Keratinocyte (primary cell): ENCODE measurements at regions not wholly inside any gene's neighbourhood (a gene's known extent, or its start where the extent isn't known, plus 50 kb on each side); places are given as distances from the start of the nearest gene placed in this dataset.

Experiments used
- DNase-seq: peaks from one replicate; pipeline ENCODE4 v3.0.0-alpha.2; 2011; ENCODE audit warnings: low read depth, missing footprints, low spot score
- FAIRE-seq: peaks from 2 replicates; lab custom pipeline; 2011; peaks lifted over from hg19 to GRCh38; lab: Jason Lieb, UNC
- H2AFZ ChIP-seq: 2 replicates; pipeline ENCODE4 v1.6.0; 2012; ENCODE audit warnings: low read length, control low read depth, inconsistent platforms; ENCODE audit not compliant: control insufficient read depth
- H3K27ac ChIP-seq: 2 replicates; pipeline ENCODE4 v1.5.1; 2011; ENCODE audit warnings: low read length; ENCODE audit not compliant: control insufficient read depth, insufficient read depth
- H3K27me3 ChIP-seq: 3 replicates; pipeline ENCODE4 v1.6.0; 2011; ENCODE audit warnings: low read length; ENCODE audit not compliant: control insufficient read depth, insufficient read depth; ENCODE audit errors: extremely low read depth
- H3K36me3 ChIP-seq, 2 experiments: 2 replicates in 1 of 2; 3 replicates in 1 of 2; pipeline ENCODE4 v1.5.1; 2011; ENCODE audit warnings: low read length in 2 of 2, mild to moderate bottlenecking in 1 of 2; ENCODE audit not compliant: control insufficient read depth in 2 of 2, insufficient read depth in 2 of 2; ENCODE audit errors: extremely low read depth in 1 of 2
- H3K4me1 ChIP-seq: 3 replicates; pipeline ENCODE4 v1.5.1; 2011; ENCODE audit warnings: low read length; ENCODE audit not compliant: control insufficient read depth, insufficient read depth; ENCODE audit errors: extremely low read depth
- H3K4me2 ChIP-seq: 3 replicates; pipeline ENCODE4 v1.6.0; 2011; ENCODE audit warnings: low read depth, low read length; ENCODE audit not compliant: control insufficient read depth, insufficient read depth; ENCODE audit errors: extremely low read depth
- H3K4me3 ChIP-seq, 3 experiments: fragments of 200-600 bp in 1 of 3; sonication (generic) in 1 of 3; 2 replicates in 2 of 3; 3 replicates in 1 of 3; pipeline ENCODE4 v1.5.1; 2011 to 2016; ENCODE audit warnings: low read length in 3 of 3, mild to moderate bottlenecking in 3 of 3, control low read depth in 2 of 3, inconsistent platforms in 1 of 3, low read depth in 1 of 3, mixed read lengths in 1 of 3, mixed run types in 1 of 3, moderate library complexity in 1 of 3; ENCODE audit not compliant: control insufficient read depth in 2 of 3, insufficient read depth in 2 of 3; ENCODE audit errors: extremely low read depth in 1 of 3
- H3K79me2 ChIP-seq: 2 replicates; pipeline ENCODE4 v1.6.0; 2012; ENCODE audit warnings: low read length; ENCODE audit not compliant: control insufficient read depth, insufficient read depth
- H3K9ac ChIP-seq: 3 replicates; pipeline ENCODE4 v1.6.0; 2011; ENCODE audit warnings: low read length; ENCODE audit not compliant: control insufficient read depth, insufficient read depth; ENCODE audit errors: extremely low read depth
- H3K9me1 ChIP-seq: 3 replicates; pipeline ENCODE4 v1.6.0; 2011; ENCODE audit warnings: low read length; ENCODE audit not compliant: control insufficient read depth, insufficient read depth; ENCODE audit errors: extremely low read depth
- H3K9me3 ChIP-seq: 2 replicates; pipeline ENCODE4 v1.5.1; 2012; ENCODE audit warnings: low read depth, low read length; ENCODE audit not compliant: control insufficient read depth
- H4K20me1 ChIP-seq: 3 replicates; pipeline ENCODE4 v1.6.0; 2011; ENCODE audit warnings: low read length; ENCODE audit not compliant: control insufficient read depth, insufficient read depth; ENCODE audit errors: extremely low read depth
- EZH2 ChIP-seq: IDR thresholded peaks from one replicate; pipeline ENCODE4 v1.6.1; 2012; ENCODE audit warnings: inconsistent platforms, mild to moderate bottlenecking, low read length, moderate library complexity
- dilution Hi-C: fragments of 300-500 bp; cut with MboI; formaldehyde crosslinking; loops from one replicate; pipeline ENCODE4 v1.7.0; 2020; ENCODE audit warnings: low sequenced_read_pairs; ENCODE audit not compliant: extremely low pct_ligation_motif_present
- TF ChIP-seq, protein P1 (sequence below), 3 experiments: IDR thresholded peaks in 1 of 3; conservative IDR thresholded peaks in 1 of 3; optimal IDR thresholded peaks in 1 of 3; 2 replicates in 2 of 3; 3 replicates in 1 of 3; pipeline versions ENCODE3 to v1.5.1; 2011; ENCODE audit warnings: low read length in 3 of 3, mild to moderate bottlenecking in 3 of 3, moderate library complexity in 2 of 3, control low read depth in 1 of 3, inconsistent platforms in 1 of 3; ENCODE audit not compliant: insufficient read depth in 2 of 3; ENCODE audit errors: extremely low read depth in 1 of 3

DNA sequence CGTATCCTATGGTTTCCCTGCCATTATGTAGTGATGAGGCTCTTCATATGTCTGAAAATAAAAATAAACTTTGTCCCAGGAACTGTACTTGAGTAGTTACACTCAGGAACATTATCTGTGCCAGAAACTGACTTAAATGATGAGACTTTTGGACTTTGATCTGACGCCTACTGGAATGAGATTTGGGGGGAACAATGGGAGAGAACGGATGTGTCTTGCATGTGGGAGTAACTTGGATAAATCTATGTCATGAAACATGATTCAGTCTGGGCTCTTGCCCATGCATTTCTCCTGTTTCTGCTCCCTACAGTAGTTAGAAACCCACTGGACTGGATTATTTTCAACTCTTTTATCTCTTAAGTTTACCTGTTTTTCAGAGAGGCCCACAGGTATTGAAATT is 2351.4 kb downstream of the PCDH7 start:
- Histone ChIP-seq H3K4me2 (no peak overlapping the region), H3K9me1 (no peaks in the 10 kb centered on the region), H2AFZ (no peak overlapping the region), H3K36me3 (no peaks in the 10 kb centered on the region), H3K79me2 (no peaks in the 10 kb centered on the region), H3K27ac (no peak overlapping the region), H3K4me3 (no peak overlapping the region), H3K4me1 (no peaks in the 10 kb centered on the region), H3K27me3 (no peaks in the 10 kb centered on the region), H3K9ac (no peak overlapping the region), H3K9me3 (peaks cover 2% of the 10 kb centered on the region), H4K20me1 (no peaks in the 10 kb centered on the region)
- DNase-seq (no peak), FAIRE-seq (no peak)
- TF ChIP-seq, protein P1, sequence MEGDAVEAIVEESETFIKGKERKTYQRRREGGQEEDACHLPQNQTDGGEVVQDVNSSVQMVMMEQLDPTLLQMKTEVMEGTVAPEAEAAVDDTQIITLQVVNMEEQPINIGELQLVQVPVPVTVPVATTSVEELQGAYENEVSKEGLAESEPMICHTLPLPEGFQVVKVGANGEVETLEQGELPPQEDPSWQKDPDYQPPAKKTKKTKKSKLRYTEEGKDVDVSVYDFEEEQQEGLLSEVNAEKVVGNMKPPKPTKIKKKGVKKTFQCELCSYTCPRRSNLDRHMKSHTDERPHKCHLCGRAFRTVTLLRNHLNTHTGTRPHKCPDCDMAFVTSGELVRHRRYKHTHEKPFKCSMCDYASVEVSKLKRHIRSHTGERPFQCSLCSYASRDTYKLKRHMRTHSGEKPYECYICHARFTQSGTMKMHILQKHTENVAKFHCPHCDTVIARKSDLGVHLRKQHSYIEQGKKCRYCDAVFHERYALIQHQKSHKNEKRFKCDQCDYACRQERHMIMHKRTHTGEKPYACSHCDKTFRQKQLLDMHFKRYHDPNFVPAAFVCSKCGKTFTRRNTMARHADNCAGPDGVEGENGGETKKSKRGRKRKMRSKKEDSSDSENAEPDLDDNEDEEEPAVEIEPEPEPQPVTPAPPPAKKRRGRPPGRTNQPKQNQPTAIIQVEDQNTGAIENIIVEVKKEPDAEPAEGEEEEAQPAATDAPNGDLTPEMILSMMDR (optimal IDR thresholded peaks at IDR 0.05 in 1 of 3, IDR thresholded peaks at IDR 0.05 in 1 of 3, conservative IDR thresholded peaks at IDR 0.05 in 1 of 3; ENCODE audit: extremely low read depth in 1 of 3, insufficient read depth in 2 of 3, low read length in 3 of 3): no peak
- no peak for TF ChIP-seq EZH2
- dilution Hi-C loops: no loop called here

DNA sequence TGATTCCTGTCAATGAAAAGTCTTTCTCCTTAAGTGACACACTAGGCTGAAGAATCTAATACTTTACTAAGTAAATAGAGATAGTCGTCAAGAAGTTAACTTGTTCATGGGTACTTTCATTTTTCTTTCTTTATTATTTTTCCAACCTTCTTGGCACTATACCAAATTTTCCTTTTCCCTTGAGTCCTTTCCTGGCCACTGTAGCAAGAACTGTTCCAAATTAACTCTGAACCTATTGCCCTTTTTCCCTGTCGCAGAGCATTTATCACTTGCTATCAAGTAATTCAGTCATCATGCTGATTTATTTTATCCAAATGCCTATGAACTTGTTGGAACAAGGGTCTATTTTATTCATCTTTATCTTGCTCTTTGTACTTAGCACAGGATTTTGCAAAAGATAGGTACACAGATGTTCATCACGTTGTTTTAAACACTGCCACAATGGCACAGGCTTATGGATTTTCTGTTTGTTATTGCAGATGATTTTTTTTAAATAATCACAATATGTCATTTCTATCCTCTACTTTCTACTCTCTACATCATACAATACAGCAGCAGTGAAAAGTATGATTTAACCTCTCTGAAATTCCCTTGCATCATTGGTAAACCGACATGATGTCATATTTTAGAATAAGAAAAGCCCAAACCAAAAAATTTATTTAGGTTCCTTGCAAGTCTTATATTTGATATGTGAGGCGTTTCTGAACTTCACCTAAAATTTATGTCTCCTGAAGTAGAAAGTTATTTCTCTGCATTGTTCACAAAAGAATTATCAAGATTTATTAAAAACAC is 2352.3 kb downstream of the PCDH7 start:
- Histone ChIP-seq H3K9me3 (peaks cover 2% of the 10 kb centered on the region), H3K79me2 (no peaks in the 10 kb centered on the region), H3K4me2 (no peak overlapping the region), H3K4me1 (no peaks in the 10 kb centered on the region), H3K9me1 (no peaks in the 10 kb centered on the region), H3K27me3 (no peaks in the 10 kb centered on the region), H3K4me3 (no peak overlapping the region), H3K9ac (no peak overlapping the region), H3K36me3 (no peaks in the 10 kb centered on the region), H4K20me1 (no peaks in the 10 kb centered on the region), H3K27ac (no peak overlapping the region), H2AFZ (no peak overlapping the region)
- dilution Hi-C loops: no loop called here
- DNase-seq: no peak
- TF ChIP-seq EZH2: no peak
- TF ChIP-seq, protein P1 (optimal IDR thresholded peaks at IDR 0.05 in 1 of 3, IDR thresholded peaks at IDR 0.05 in 1 of 3, conservative IDR thresholded peaks at IDR 0.05 in 1 of 3; ENCODE audit: extremely low read depth in 1 of 3, insufficient read depth in 2 of 3, low read length in 3 of 3): no peak
- FAIRE-seq: no peak
